ENCODE measurements at regions not wholly inside any gene's neighbourhood (a gene's known extent, or its start where the extent isn't known, plus 50 kb on each side); places are given as distances from the start of the nearest gene placed in this dataset.

DNA sequence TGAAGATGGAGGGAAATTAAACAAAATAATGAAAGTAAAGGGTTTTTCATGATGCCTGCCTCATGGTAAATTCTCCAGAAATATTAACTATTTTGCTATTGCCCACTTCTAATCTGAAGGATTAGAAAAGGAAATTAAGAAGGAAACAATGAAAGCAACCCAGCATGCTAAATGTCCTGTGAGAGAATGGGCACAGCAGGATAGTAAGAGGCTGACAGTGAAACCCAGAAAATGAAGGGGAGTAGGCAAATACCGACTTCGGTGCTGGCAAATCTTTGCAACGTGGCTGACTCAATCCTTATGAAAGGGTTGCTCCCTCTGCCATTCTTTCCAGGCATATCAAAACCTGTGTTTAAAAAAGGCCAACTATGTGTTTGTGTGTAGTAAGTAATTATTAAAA, 147.5 kb upstream of the SYNPR start:
- no peak overlapping the region for H4K8ac ChIP-seq (ENCODE audit: extremely low read depth, insufficient read depth, low read length)
- H4K91ac ChIP-seq (replicated peaks; ENCODE audit: insufficient read length, low read length), result no peak overlapping the region
- POLR2A ChIA-PET (ENCODE audit: partially characterized antibody), result no interaction called here
- DNase-seq (ENCODE audit: low read depth in 1 of 2, low spot score in 2 of 2) (no peak), FAIRE-seq (peak; percentile 81)
- no peaks in the 10 kb centered on the region for H4K20me1 ChIP-seq (replicated peaks in 1 of 2; ENCODE audit: control insufficient read depth in 1 of 2, insufficient read depth in 2 of 2, low read length in 2 of 2)
- no peak overlapping the region for H2BK12ac ChIP-seq (ENCODE audit: low read depth, low read length)
- H3K27ac ChIP-seq (ENCODE audit: low read depth, low read length), result no peak overlapping the region
- no peaks in the 10 kb centered on the region for H3K9me3 ChIP-seq (ENCODE audit: insufficient read depth in 2 of 2, low read depth in 1 of 2, low read length in 1 of 2)
- no peak overlapping the region for H3K4me3 ChIP-seq (ENCODE audit: extremely low read depth in 1 of 4, insufficient read depth in 2 of 4, low read depth in 3 of 4, low read length in 4 of 4)
- no peak overlapping the region for H3K14ac ChIP-seq (ENCODE audit: insufficient read length)
- no peak overlapping the region for H4K5ac ChIP-seq (ENCODE audit: insufficient read length, low read depth, low read length)
- no peak overlapping the region for H3K4ac ChIP-seq (replicated peaks; ENCODE audit: insufficient read length, low read depth, low read length)
- H2BK15ac ChIP-seq (ENCODE audit: low read length), result no peak overlapping the region
- H3K4me1 ChIP-seq (replicated peaks in 1 of 4; ENCODE audit: control insufficient read depth in 3 of 4, insufficient read depth in 4 of 4, low read length in 3 of 4), result peaks cover 2 to 12% (median 8%) of the 10 kb centered on the region in 4 experiments; a peak in 6 of 7 replicates
- no peak overlapping the region for H2BK120ac ChIP-seq (replicated peaks; ENCODE audit: low read depth, low read length)
- no peak overlapping the region for H2BK5ac ChIP-seq (ENCODE audit: low read depth, low read length)
- H3K4me2 ChIP-seq (ENCODE audit: insufficient read depth in 1 of 2, low read depth in 2 of 2, low read length in 2 of 2), result peak overlapping the region; percentile 26 to 29; a peak in 1 of 4 replicates
- no peak overlapping the region for H3K9ac ChIP-seq (replicated peaks in 1 of 4; ENCODE audit: extremely low read depth in 1 of 4, low read depth in 3 of 4, low read length in 3 of 4)
- no peaks in the 10 kb centered on the region for H3K27me3 ChIP-seq (replicated peaks in 1 of 4; ENCODE audit: control insufficient read depth in 3 of 4, extremely low read depth in 1 of 4, insufficient read depth in 3 of 4, low read length in 3 of 4)
- H2BK20ac ChIP-seq (ENCODE audit: low read length), result no peak overlapping the region
- no peaks in the 10 kb centered on the region for H3K23me2 ChIP-seq (ENCODE audit: low read depth, low read length)
- H3K18ac ChIP-seq (ENCODE audit: extremely low read depth, low read length), result no peak overlapping the region
- no peak overlapping the region for H3K56ac ChIP-seq (replicated peaks; ENCODE audit: insufficient read length, low read depth, low read length)
- TF ChIP-seq BCL11A (IDR thresholded peaks at IDR 0.05; ENCODE audit: low read depth in 2 of 2, low read length in 2 of 2), result peak in 1 of 2 experiments; percentile 52
- 0 out of 4 replicates have a peak, but pooled peaks of 1 of the 2 experiments have one; percentile 19 for TF ChIP-seq SIN3A (conservative IDR thresholded peaks at IDR 0.05 in 1 of 2, IDR thresholded peaks at IDR 0.05 in 1 of 2; ENCODE audit: low read depth in 1 of 2, low read length in 2 of 2)
- TF ChIP-seq EP300 (IDR thresholded peaks at IDR 0.05; ENCODE audit: borderline replicate concordance in 1 of 2, low read depth in 2 of 2, low read length in 2 of 2), result no peak
- H3K79me1 ChIP-seq (ENCODE audit: low read depth, low read length), result no peaks in the 10 kb centered on the region
- WGBS, 2 experiments (ENCODE audit: extremely low coverage in 1 of 2, insufficient coverage in 1 of 2, insufficient read length in 1 of 2, insufficient replicate concordance in 2 of 2, low coverage in 1 of 2, low lambda C conversion rate in 2 of 2, missing lambda C conversion rate in 1 of 2), result 28% methylated on average over 3 of the region's 3 CpGs; no CpG with 5 or more reads in 1 of the 2 experiments
- CTCF ChIA-PET (ENCODE audit: partially characterized antibody), result no interaction called here
- H3K79me2 ChIP-seq (ENCODE audit: control insufficient read depth in 1 of 2, insufficient read depth in 2 of 2, low read length in 2 of 2), result no peaks in the 10 kb centered on the region
- no peaks in the 10 kb centered on the region for H3K36me3 ChIP-seq (ENCODE audit: control insufficient read depth in 2 of 4, insufficient read depth in 4 of 4, low read length in 3 of 4)
- no peak overlapping the region for H3K23ac ChIP-seq (ENCODE audit: insufficient read length)
- H2AFZ ChIP-seq (ENCODE audit: low read length), result no peak overlapping the region
- H2AK5ac ChIP-seq (ENCODE audit: low read depth, low read length), result no peak overlapping the region
